ENCODE measurements at regions not wholly inside any gene's neighbourhood (a gene's known extent, or its start where the extent isn't known, plus 50 kb on each side); places are given as distances from the start of the nearest gene placed in this dataset.

GRCh38 chr6:105507811-105508210 is 104.9 kb upstream of the PREP start (continued):
- TF ChIP-seq STAT1 (IDR thresholded peaks at IDR 0.05; ENCODE audit: unreplicated experiment) (no peak), JUNB (IDR thresholded peaks at IDR 0.05; ENCODE audit: unreplicated experiment) (no peak), EZH2phosphoT487 (IDR thresholded peaks at IDR 0.05; ENCODE audit: unreplicated experiment) (no peak), CREB1 (CRISPR knock-in tag; IDR thresholded peaks at IDR 0.05; ENCODE audit: low read depth) (no peak), POLR2AphosphoS5 (IDR thresholded peaks at IDR 0.05; ENCODE audit: low read depth) (no peak), ZNF114 (CRISPR knock-in tag; IDR thresholded peaks at IDR 0.05) (no peak), CTCF (conservative IDR thresholded peaks at IDR 0.05; ENCODE audit: low read depth in 2 of 2) (no peak)

- Histone ChIP-seq H4K20me1 (replicated peaks; ENCODE audit: insufficient read depth) (no peaks in the 10 kb centered on the region), H3K4me2 (no peak overlapping the region), H3F3A (replicated peaks; ENCODE audit: low read depth) (no peaks in the 10 kb centered on the region), H3K9me2 (ENCODE audit: insufficient read depth) (peaks cover 3% of the 10 kb centered on the region), H3K36me3 (ENCODE audit: insufficient read depth) (no peaks in the 10 kb centered on the region), H2AFZ (no peak overlapping the region), H3K4me1 (ENCODE audit: insufficient read depth) (no peaks in the 10 kb centered on the region), H3K79me2 (replicated peaks; ENCODE audit: insufficient read depth) (no peaks in the 10 kb centered on the region), H3K27me3 (ENCODE audit: insufficient read depth) (no peaks in the 10 kb centered on the region), H3K4me3 (no peak overlapping the region), H3K27ac (ENCODE audit: low read depth) (no peak overlapping the region)
- no peaks in the 10 kb centered on the region for H3K27me3 Mint-ChIP-seq (ENCODE audit: insufficient read depth, low read depth, poor library complexity)
- H3K36me3 Mint-ChIP-seq (ENCODE audit: low read depth): no peaks in the 10 kb centered on the region
- DNase-seq (ENCODE audit: low spot score): no peak
- no peak overlapping the region for H3K27ac Mint-ChIP-seq
- no peak for ATAC-seq
- no peaks in the 10 kb centered on the region; the same call in 2 of the 3 replicates for H3K4me1 Mint-ChIP-seq
- H3K9me3 Mint-ChIP-seq: no peaks in the 10 kb centered on the region
- H3K4me3 Mint-ChIP-seq: no peak overlapping the region
- TF ChIP-seq EZH2 (IDR thresholded peaks at IDR 0.05; ENCODE audit: low read depth, unreplicated experiment) (no peak), NANOG (IDR thresholded peaks at IDR 0.05; ENCODE audit: borderline replicate concordance) (no peak), ZNF331 (CRISPR knock-in tag; IDR thresholded peaks at IDR 0.05; ENCODE audit: low read depth) (no peak), STAT1 (IDR thresholded peaks at IDR 0.05; ENCODE audit: unreplicated experiment) (no peak), JUNB (IDR thresholded peaks at IDR 0.05; ENCODE audit: unreplicated experiment) (no peak), CTCF (conservative IDR thresholded peaks at IDR 0.05; ENCODE audit: low read depth in 2 of 2) (no peak), EZH2phosphoT487 (IDR thresholded peaks at IDR 0.05; ENCODE audit: unreplicated experiment) (no peak), POLR2AphosphoS5 (IDR thresholded peaks at IDR 0.05; ENCODE audit: low read depth) (no peak), CREB1 (CRISPR knock-in tag; IDR thresholded peaks at IDR 0.05; ENCODE audit: low read depth) (no peak)
- TF ChIP-seq, protein P1, sequence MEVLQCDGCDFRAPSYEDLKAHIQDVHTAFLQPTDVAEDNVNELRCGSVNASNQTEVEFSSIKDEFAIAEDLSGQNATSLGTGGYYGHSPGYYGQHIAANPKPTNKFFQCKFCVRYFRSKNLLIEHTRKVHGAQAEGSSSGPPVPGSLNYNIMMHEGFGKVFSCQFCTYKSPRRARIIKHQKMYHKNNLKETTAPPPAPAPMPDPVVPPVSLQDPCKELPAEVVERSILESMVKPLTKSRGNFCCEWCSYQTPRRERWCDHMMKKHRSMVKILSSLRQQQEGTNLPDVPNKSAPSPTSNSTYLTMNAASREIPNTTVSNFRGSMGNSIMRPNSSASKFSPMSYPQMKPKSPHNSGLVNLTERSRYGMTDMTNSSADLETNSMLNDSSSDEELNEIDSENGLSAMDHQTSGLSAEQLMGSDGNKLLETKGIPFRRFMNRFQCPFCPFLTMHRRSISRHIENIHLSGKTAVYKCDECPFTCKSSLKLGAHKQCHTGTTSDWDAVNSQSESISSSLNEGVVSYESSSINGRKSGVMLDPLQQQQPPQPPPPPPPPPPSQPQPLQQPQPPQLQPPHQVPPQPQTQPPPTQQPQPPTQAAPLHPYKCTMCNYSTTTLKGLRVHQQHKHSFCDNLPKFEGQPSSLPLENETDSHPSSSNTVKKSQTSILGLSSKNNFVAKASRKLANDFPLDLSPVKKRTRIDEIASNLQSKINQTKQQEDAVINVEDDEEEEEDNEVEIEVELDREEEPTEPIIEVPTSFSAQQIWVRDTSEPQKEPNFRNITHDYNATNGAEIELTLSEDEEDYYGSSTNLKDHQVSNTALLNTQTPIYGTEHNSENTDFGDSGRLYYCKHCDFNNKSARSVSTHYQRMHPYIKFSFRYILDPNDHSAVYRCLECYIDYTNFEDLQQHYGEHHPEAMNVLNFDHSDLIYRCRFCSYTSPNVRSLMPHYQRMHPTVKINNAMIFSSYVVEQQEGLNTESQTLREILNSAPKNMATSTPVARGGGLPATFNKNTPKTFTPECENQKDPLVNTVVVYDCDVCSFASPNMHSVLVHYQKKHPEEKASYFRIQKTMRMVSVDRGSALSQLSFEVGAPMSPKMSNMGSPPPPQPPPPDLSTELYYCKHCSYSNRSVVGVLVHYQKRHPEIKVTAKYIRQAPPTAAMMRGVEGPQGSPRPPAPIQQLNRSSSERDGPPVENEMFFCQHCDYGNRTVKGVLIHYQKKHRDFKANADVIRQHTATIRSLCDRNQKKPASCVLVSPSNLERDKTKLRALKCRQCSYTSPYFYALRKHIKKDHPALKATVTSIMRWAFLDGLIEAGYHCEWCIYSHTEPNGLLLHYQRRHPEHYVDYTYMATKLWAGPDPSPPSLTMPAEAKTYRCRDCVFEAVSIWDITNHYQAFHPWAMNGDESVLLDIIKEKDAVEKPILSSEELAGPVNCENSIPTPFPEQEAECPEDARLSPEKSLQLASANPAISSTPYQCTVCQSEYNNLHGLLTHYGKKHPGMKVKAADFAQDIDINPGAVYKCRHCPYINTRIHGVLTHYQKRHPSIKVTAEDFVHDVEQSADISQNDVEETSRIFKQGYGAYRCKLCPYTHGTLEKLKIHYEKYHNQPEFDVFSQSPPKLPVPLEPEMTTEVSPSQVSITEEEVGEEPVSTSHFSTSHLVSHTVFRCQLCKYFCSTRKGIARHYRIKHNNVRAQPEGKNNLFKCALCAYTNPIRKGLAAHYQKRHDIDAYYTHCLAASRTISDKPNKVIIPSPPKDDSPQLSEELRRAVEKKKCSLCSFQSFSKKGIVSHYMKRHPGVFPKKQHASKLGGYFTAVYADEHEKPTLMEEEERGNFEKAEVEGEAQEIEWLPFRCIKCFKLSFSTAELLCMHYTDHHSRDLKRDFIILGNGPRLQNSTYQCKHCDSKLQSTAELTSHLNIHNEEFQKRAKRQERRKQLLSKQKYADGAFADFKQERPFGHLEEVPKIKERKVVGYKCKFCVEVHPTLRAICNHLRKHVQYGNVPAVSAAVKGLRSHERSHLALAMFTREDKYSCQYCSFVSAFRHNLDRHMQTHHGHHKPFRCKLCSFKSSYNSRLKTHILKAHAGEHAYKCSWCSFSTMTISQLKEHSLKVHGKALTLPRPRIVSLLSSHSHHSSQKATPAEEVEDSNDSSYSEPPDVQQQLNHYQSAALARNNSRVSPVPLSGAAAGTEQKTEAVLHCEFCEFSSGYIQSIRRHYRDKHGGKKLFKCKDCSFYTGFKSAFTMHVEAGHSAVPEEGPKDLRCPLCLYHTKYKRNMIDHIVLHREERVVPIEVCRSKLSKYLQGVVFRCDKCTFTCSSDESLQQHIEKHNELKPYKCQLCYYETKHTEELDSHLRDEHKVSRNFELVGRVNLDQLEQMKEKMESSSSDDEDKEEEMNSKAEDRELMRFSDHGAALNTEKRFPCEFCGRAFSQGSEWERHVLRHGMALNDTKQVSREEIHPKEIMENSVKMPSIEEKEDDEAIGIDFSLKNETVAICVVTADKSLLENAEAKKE (CRISPR knock-in tag; IDR thresholded peaks at IDR 0.05): no peak
- TF ChIP-seq, protein P2, sequence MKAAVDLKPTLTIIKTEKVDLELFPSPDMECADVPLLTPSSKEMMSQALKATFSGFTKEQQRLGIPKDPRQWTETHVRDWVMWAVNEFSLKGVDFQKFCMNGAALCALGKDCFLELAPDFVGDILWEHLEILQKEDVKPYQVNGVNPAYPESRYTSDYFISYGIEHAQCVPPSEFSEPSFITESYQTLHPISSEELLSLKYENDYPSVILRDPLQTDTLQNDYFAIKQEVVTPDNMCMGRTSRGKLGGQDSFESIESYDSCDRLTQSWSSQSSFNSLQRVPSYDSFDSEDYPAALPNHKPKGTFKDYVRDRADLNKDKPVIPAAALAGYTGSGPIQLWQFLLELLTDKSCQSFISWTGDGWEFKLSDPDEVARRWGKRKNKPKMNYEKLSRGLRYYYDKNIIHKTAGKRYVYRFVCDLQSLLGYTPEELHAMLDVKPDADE (IDR thresholded peaks at IDR 0.05): no peak
Measured at GRCh38 chr6:105504706-105505105, 101.8 kb upstream of the PREP start.
